IMR-90 (cell line): ENCODE measurements at regions not wholly inside any gene's neighbourhood (a gene's known extent, or its start where the extent isn't known, plus 50 kb on each side); places are given as distances from the start of the nearest gene placed in this dataset.

Experiments
- ATAC-seq: fragments of 200-7000 bp; cut with Tn5 transposase; 2 replicates; pipeline ENCODE4 v1.9.1; 2020; ENCODE audit warnings: low read depth, mild to moderate bottlenecking, moderate library complexity
- BruUV-seq: library from RNA; stranded (reverse); fragments of 400-500 nt; replicated peaks from 2 replicates; lab custom pipeline; 2021; lab: Mats Ljungman, UMichigan
- CTCF ChIA-PET: fragments of 300-600 bp; formaldehyde crosslinking; extraction: SDS; loops from one replicate; lab custom pipeline; 2021; ENCODE audit warnings: antibody characterized with exemption; lab: Yijun Ruan, JAX
- POLR2A ChIA-PET: fragments of 300-600 bp; sonication (Branson Sonifier 250); formaldehyde crosslinking; loops from one replicate; lab custom pipeline; 2022; ENCODE audit warnings: antibody characterized with exemption; ENCODE audit not compliant: unreplicated experiment; lab: Charles Lee
- DNase-seq: peaks from one replicate; pipeline ENCODE4 v3.0.0; 2013
- H2AFZ ChIP-seq: replicated peaks from 2 replicates; pipeline ENCODE3; 2013; ENCODE audit warnings: low read length, mild to moderate bottlenecking; ENCODE audit not compliant: poor library complexity
- H2AK5ac ChIP-seq: 2 replicates; pipeline ENCODE4 v1.6.1; 2013; ENCODE audit warnings: low read depth, low read length, inconsistent platforms
- H2AK9ac ChIP-seq: replicated peaks from 2 replicates; pipeline ENCODE3; 2013; ENCODE audit warnings: mild to moderate bottlenecking, low read depth, low read length, moderate library complexity; ENCODE audit not compliant: poor library complexity
- H2BK120ac ChIP-seq: 2 replicates; pipeline ENCODE4 v1.6.1; 2013; ENCODE audit warnings: low read depth, low read length, inconsistent platforms
- H2BK15ac ChIP-seq: 3 replicates; pipeline ENCODE4 v1.6.1; 2013; ENCODE audit warnings: low read depth, low read length, inconsistent platforms
- H2BK20ac ChIP-seq: 2 replicates; pipeline ENCODE4 v1.6.1; 2013; ENCODE audit warnings: low read depth, mild to moderate bottlenecking, inconsistent platforms, low read length, moderate library complexity
- H2BK5ac ChIP-seq: 2 replicates; pipeline ENCODE4 v1.6.1; 2013; ENCODE audit warnings: mild to moderate bottlenecking, low read depth, low read length, inconsistent platforms; ENCODE audit not compliant: poor library complexity, severe bottlenecking
- H3K14ac ChIP-seq: replicated peaks from 2 replicates; pipeline ENCODE4 v1.6.1; 2013; ENCODE audit warnings: low read depth, low read length, inconsistent platforms
- H3K18ac ChIP-seq: 2 replicates; pipeline ENCODE4 v1.6.1; 2013; ENCODE audit warnings: low read depth, low read length, control low read depth
- H3K23ac ChIP-seq: 2 replicates; pipeline ENCODE4 v1.6.1; 2013; ENCODE audit warnings: low read depth, low read length, inconsistent platforms
- H3K27ac ChIP-seq: 2 replicates; pipeline ENCODE4 v1.5.1; 2013; ENCODE audit warnings: mild to moderate bottlenecking, control low read depth, low read length; ENCODE audit not compliant: insufficient read depth
- H3K27me3 ChIP-seq: 2 replicates; pipeline ENCODE4 v1.6.1; 2013; ENCODE audit warnings: low read length; ENCODE audit not compliant: control insufficient read depth, insufficient read depth
- H3K36me3 ChIP-seq: 2 replicates; pipeline ENCODE4 v1.6.1; 2013; ENCODE audit warnings: low read length, mixed read lengths; ENCODE audit not compliant: control insufficient read depth, insufficient read depth
- H3K4ac ChIP-seq: 2 replicates; pipeline ENCODE4 v1.6.1; 2013; ENCODE audit warnings: low read depth, low read length, inconsistent platforms
- H3K4me1 ChIP-seq: 2 replicates; pipeline ENCODE4 v1.6.1; 2013; ENCODE audit warnings: low read length, mixed read lengths; ENCODE audit not compliant: control insufficient read depth, insufficient read depth
- H3K4me2 ChIP-seq: 2 replicates; pipeline ENCODE4 v1.6.1; 2013; ENCODE audit warnings: low read depth, mild to moderate bottlenecking, control low read depth, low read length, moderate library complexity
- H3K4me3 ChIP-seq: 2 replicates; pipeline ENCODE4 v1.5.1; 2013; ENCODE audit warnings: low read depth, mild to moderate bottlenecking, control low read depth, low read length, moderate library complexity; ENCODE audit not compliant: insufficient read depth
- H3K56ac ChIP-seq: 2 replicates; pipeline ENCODE4 v1.6.1; 2013; ENCODE audit warnings: low read length, inconsistent platforms; ENCODE audit not compliant: insufficient read depth; ENCODE audit errors: extremely low read depth
- H3K79me1 ChIP-seq, 2 experiments: 2 replicates each; pipeline ENCODE4 v1.6.1; 2013; ENCODE audit warnings: low read length in 2 of 2, inconsistent platforms in 1 of 2, low read depth in 1 of 2
- H3K9ac ChIP-seq: 2 replicates; pipeline ENCODE4 v1.6.1; 2013; ENCODE audit warnings: low read depth, low read length, control low read depth
- H3K9me1 ChIP-seq: 2 replicates; pipeline ENCODE4 v1.6.1; 2013; ENCODE audit warnings: low read length, inconsistent platforms; ENCODE audit not compliant: insufficient read depth
- H3K9me3 ChIP-seq: 2 replicates; pipeline ENCODE4 v1.6.1; 2013; ENCODE audit warnings: low read length; ENCODE audit not compliant: control insufficient read depth, insufficient read depth
- H4K20me1 ChIP-seq: 2 replicates; pipeline ENCODE4 v1.6.1; 2013; ENCODE audit warnings: low read length, inconsistent platforms; ENCODE audit not compliant: insufficient read depth
- H4K5ac ChIP-seq: 2 replicates; pipeline ENCODE4 v1.6.1; 2013; ENCODE audit warnings: mild to moderate bottlenecking, low read depth, low read length, control low read depth
- H4K8ac ChIP-seq, 2 experiments: 2 replicates each; pipeline ENCODE4 v1.6.1; 2013; ENCODE audit warnings: low read depth in 2 of 2, low read length in 2 of 2, control low read depth in 1 of 2, inconsistent platforms in 1 of 2
- H4K91ac ChIP-seq: 2 replicates; pipeline ENCODE4 v1.6.1; 2013; ENCODE audit warnings: low read depth, low read length, inconsistent platforms; ENCODE audit not compliant: insufficient read depth
- CHD1 ChIP-seq: IDR thresholded peaks from 2 replicates; pipeline ENCODE4 v1.6.1; 2012; ENCODE audit warnings: low read depth, low read length, improper control_type of control experiment
- POLR2A ChIP-seq: IDR thresholded peaks from 2 replicates; pipeline ENCODE4 v1.6.1; 2012; ENCODE audit warnings: mild to moderate bottlenecking, low read depth, low read length
- RFX5 ChIP-seq: IDR thresholded peaks from 2 replicates; pipeline ENCODE4 v1.8.0; 2012; ENCODE audit warnings: low read depth, mild to moderate bottlenecking, low read length, moderate library complexity
- WGBS, 2 experiments: methylation state at CpG; one replicate each; pipeline versions ENCODE4 v1.1.5 to v1.1.7; 2013; ENCODE audit warnings: missing lambda C conversion rate in 2 of 2; ENCODE audit not compliant: insufficient read length in 1 of 2; ENCODE audit errors: extremely low coverage in 2 of 2; 5-methylcytosine and 5-hydroxymethylcytosine counted together
- dilution Hi-C: fragments of 300-500 bp; cut with HindIII; formaldehyde crosslinking; loops from one replicate; pipeline ENCODE4 v1.14.3; 2018; ENCODE audit warnings: low sequenced_read_pairs; ENCODE audit not compliant: unreplicated experiment
- in situ Hi-C: fragments of 300-500 bp; cut with MboI; formaldehyde crosslinking; loops from 3 replicates; pipeline ENCODE4 v1.14.3; 2019; ENCODE audit warnings: low sequenced_read_pairs, inconsistent platforms, mixed read lengths
- intact Hi-C: fragments of 100-400 bp; cut with micrococcal nuclease; formaldehyde crosslinking; loops from 2 replicates; pipeline ENCODE4 v1.10.0; 2022

DNA sequence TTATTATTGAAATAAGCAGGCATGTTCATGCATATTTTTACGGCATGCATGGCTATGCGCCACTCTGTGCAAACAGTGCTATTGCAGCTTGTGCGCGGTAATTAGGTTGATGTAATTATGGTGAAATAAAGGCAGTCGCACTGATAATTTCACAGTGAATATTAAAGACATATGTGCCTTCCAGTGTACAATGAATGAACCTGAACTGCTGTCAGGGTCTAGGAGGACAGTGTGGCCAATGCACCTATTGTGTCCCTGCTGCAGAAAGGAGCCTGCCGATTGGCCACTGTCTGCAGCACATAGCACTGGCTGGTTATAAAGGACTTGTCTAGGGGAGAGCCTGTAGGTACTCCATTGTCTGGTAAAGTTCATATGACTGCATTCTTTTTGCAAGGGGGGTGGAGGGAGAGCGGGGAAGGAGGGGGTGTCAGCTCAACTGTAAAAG, 340.4 kb downstream of the USP25 start:
- Histone ChIP-seq H3K23ac (no peak overlapping the region), H4K8ac (no peak overlapping the region), H3K4me3 (no peak overlapping the region), H4K20me1 (no peaks in the 10 kb centered on the region), H3K4ac (no peak overlapping the region), H2BK15ac (no peak overlapping the region), H3K27ac (no peak overlapping the region), H2AK5ac (no peak overlapping the region), H2AFZ (no peak overlapping the region), H2BK5ac (no peak overlapping the region), H3K9me3 (no peaks in the 10 kb centered on the region), H2AK9ac (no peak overlapping the region), H3K56ac (no peak overlapping the region), H3K4me2 (no peak overlapping the region), H3K79me1 (no peaks in the 10 kb centered on the region), H3K4me1 (peaks cover 6% of the 10 kb centered on the region), H3K27me3 (no peaks in the 10 kb centered on the region), H2BK20ac (no peak overlapping the region), H3K14ac (no peak overlapping the region), H4K91ac (no peak overlapping the region), H3K36me3 (no peaks in the 10 kb centered on the region), H3K18ac (no peak overlapping the region), H4K5ac (no peak overlapping the region), H3K9me1 (no peaks in the 10 kb centered on the region), H3K9ac (no peak overlapping the region), H2BK120ac (no peak overlapping the region)
- intact Hi-C loops (no loop called here), in situ Hi-C loops (no loop called here), dilution Hi-C loops (no loop called here)
- no TSS peak for BruUV-seq
- WGBS, 2 experiments, result 80% methylated on average over 1 of the region's 7 CpGs; no CpG with 5 or more reads in 1 of the 2 experiments
- POLR2A ChIA-PET, result no interaction called here
- CTCF ChIA-PET, result no interaction called here
- ATAC-seq, result no peak
- no peak for DNase-seq
- TF ChIP-seq CHD1 (no peak), POLR2A (no peak), RFX5 (no peak)
